IPS-11a (cell line): ENCODE measurements at regions not wholly inside any gene's neighbourhood (a gene's known extent, or its start where the extent isn't known, plus 50 kb on each side); places are given as distances from the start of the nearest gene placed in this dataset.

ENCODE experiments used
- H3K4me3 ChIP-seq: one replicate; pipeline ENCODE4 v1.5.1; 2013; ENCODE audit warnings: low read depth, low read length, control low read depth

DNA sequence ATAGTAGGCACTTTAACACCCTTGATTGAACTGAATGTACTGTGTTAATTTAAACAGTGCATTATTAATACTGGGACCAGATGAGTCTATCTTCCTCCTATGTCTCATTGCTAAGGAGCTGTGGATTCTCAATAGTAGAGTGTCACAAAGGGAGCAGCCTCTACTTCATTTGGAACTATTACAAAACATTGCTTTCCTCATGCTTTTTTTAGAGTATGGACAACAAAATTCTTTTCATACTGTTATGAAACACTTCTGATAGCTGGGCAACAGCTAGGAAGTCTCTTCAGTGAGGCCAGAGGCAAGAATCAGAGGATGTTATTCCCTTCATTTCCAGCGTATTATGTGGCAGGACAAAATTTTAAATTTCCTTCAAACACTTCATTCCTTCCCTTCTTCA is 160.8 kb downstream of the FBXO8 start:
- no peak overlapping the region for H3K4me3 ChIP-seq

DNA sequence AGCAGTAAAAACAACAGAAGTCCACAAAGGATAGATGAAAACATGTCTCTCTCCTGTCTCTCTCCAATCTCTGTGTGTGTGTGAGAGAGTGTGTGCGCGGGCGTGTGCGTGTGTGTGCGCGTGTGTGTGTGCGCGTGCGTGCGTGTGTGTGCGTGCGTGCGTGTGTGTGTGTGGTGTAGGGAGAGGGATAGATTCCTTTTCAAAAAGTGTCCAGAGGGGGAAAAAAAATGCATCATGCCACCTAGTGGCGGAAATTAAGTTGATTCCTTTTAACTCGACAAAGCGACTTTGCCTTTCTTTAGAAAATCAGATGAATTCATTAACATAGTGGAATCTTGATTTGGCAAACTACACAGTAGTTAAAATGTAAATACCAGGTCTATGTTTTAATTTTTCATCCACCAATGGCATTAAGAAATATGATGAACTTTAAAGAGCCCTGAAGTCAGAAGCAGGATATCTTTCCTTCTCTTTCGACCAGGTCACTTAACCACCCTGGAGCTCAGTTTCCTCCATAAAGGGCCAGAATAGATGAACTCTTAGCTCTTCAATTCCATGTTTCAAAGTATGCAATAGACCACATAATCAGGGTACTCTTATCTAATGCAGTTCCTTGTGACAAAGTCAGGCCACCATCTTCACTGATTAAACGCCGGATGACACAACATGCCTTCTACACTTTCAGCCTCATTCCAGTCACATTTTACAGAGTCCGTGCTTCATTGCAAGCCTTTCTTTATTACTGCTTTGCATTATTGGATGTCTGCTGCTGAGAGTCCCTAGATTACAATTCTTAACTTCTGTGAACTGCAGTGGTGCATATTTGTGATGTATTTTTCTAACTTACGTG is 162.8 kb downstream of the FBXO8 start:
- no peak overlapping the region for H3K4me3 ChIP-seq

DNA sequence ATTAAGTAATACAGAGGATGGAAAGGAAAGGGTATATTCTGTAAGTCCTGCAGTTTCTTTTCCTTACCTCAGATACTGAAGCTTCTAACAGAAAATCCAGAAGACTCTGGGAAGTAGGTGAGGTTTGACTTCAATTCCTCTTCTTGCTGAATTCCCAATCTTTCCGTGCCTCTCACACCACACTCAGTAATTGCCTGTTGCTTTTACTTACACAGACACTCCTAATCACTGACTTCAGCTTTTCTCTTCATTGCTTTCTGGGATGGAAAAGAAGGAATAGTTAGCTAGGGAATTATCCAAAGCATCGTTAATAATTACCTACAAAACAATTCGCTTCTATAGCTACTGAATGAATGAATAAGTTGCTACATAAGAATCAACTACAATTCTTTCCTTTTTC is 163.6 kb downstream of the FBXO8 start:
- no peak overlapping the region for H3K4me3 ChIP-seq

DNA sequence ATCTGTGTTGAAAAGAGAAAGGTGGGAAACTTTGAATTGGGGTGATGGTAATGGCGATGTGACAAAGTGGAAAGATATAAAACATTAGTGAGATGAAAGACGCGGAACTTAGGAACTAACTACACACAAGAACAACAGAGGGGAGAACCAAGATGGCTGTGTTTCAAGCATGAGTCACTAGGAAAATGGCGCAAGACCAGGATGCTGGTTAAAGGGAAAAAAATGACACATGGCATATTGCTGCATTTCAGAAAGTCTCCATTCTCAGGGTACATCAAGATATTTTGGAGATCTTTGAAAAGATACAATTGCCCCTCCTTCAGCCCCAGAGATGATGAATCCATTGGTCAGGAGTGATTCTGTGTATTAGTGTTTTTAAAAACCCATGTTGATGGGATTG is 164.4 kb downstream of the FBXO8 start:
- no peak overlapping the region for H3K4me3 ChIP-seq

DNA sequence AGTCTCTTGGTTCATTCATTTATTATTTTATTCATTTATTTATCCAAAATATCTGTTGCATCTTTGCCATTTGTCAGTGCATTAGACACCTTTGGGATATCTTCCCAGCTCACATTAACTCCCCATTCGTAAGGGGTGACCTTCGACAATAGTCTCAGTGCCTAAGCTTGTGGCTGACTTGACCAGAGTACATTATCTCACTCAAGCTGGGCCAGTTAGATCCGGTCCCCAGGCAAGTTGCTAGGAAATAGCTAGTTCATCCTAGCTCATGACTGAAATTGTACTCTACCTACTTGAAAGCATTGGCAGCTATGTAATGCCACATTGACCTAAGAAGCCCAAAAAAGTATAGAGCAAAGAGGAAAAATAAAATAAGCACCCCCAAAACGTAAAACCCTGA is 165.3 kb downstream of the FBXO8 start:
- H3K4me3 ChIP-seq: no peak overlapping the region

DNA sequence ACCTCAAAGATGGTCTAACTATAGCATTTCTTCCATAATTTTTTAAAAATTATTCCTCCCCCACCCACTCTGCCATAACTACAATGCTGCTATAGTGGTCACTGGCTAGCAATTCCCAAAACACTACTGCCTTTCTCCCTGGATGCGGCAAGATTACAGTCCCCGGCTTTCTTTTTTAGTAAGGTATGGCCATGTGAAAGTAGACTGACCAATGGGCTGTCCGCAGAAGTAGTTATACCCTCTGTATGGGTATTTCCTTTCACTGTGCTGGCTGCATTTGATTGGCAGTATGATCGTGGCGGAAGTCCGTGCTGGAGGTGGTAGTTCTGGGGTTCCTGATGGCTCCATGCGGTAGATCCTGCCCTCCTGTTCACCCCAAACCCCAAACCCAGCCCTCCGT is 166.0 kb downstream of the FBXO8 start:
- no peak overlapping the region for H3K4me3 ChIP-seq

DNA sequence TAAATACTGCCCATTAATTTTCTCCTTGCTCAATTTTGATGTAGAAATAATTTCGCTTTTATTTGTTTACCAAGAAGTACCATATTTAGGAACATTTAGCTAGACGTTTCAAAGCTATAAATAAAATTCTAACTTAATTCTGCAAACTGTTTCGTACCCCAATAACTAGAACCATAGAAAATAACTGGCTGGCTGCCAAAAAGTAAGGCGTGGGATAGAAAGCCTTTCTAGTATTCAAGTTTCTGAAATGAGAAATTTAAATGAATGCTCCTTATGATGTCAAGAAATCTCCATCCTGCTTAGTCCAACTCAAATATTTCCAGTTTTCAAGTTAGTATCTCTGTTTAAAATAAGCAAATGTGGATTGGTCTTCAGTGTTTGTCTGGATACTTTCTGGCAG is 167.4 kb downstream of the FBXO8 start:
- no peak overlapping the region for H3K4me3 ChIP-seq

DNA sequence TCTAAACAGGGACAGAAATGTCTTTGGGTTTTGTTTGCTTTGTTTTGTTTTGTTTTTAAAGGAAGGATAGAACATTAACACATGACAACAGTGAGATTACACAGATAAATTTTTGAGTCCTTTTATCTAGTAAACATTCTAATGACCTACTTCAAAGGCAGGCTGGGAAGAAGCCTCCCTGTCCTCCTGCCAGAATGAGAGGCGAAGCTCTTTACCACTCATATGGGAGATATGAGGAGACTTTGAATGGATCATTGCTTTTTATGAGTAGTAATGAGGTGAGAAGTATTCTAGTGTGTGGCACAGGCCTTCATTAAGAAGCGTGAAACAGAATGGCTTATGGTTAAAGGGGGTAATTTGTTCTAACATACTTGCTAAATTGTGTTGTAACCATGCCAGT is 172.0 kb downstream of the FBXO8 start:
- H3K4me3 ChIP-seq: no peak overlapping the region

DNA sequence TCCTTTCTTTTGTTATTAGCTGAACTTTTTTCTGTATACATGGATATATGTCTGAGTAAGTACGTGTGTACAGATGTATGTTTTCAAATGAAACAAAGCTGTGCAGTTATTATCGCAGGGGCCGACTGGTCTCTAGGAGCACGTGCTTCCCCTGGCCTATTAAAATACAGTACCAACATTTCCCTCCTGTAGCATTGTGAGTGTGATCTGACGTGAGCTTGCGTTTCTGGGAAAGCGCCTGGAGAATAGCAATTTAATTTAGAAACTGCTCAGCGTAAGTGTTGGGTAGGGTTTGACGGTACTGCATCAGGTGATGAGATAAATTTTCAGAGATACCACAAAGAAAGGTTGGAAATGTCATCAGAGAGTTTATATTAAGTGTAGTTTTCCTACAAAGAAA is 173.3 kb downstream of the FBXO8 start:
- H3K4me3 ChIP-seq: no peak overlapping the region

DNA sequence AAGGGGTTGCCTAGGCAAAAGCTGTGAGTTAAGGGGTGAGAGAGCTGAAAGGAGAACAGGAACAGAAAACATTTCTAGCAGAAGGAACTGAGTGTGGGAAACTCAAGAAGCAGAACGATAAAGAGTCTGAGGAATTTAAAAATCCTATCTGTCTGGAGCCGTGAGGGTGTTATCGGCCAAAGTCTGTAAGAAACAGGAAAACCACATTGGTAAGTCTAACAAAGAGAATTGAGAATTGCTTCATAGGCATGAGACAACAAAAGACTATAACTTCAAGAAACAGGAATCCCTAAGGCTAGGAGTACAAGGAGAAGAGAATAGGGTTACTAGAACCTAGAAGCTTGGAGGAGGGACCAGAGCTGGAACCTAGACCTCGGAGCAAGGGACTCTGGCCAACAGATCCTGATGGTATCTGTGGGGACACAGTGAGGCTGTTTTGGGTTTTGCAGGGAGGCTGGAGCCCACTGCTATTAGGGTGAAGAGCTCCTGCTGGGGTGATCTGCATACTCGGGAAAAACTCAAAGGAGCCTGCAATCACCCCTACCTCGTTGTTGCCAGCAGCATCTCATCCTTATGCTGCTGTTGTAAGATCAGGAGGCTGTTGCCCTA is 175.6 kb downstream of the FBXO8 start:
- no peak overlapping the region for H3K4me3 ChIP-seq

DNA sequence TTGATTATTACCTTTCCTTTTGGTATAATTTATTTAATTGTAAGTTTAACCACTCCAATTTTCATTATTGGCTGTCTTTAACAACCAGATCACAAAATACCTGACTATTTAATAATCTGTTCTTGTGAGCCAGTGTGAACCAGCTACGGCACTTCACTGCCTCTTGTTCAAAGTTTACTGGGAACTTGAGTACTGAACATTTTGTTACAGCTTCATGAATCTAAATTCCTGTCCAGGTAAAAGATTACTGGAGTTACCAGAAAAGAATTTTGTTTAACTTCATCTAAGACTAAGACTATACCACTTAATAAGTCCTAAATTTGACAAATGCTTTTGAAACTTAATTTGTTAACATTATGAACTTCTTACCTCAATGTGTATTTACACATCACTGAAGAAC is 178.3 kb downstream of the FBXO8 start:
- no peak overlapping the region for H3K4me3 ChIP-seq

DNA sequence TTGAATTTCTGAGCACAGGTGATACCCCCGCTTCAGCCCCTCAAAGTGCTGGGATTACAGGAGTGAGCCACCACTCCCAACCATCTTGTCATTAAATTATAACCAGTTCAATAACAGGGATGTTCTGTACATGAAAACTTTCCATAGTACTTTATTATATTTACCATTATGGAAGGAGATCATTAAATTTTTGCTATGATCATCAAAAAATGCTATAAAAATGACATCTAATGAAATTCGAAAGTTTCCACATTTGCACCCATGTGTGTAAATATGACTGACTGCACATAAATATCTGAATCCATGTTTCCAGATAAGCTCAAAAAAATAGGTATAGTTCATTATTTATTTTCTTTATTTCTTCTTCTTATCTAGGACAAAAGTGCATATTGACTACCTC is 182.6 kb downstream of the FBXO8 start:
- H3K4me3 ChIP-seq: no peak overlapping the region

DNA sequence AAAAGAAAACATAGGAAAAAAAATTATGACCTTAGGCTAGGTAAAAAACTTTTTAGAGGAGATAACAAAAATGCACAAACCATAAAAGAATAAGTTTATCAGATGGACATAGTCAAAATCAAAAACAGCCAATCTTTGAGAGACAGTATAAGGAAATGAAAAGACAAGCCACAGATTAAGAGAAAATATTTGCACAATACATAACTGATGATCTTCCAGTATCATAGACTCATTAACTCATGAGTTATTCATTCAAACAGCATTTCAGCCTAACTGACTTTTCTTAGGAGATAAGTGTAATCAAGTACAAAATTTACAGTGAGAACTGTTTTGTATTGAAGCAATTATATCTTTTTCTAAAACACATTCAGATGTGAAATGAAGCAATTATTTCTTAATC is 183.8 kb downstream of the FBXO8 start:
- H3K4me3 ChIP-seq: no peak overlapping the region

DNA sequence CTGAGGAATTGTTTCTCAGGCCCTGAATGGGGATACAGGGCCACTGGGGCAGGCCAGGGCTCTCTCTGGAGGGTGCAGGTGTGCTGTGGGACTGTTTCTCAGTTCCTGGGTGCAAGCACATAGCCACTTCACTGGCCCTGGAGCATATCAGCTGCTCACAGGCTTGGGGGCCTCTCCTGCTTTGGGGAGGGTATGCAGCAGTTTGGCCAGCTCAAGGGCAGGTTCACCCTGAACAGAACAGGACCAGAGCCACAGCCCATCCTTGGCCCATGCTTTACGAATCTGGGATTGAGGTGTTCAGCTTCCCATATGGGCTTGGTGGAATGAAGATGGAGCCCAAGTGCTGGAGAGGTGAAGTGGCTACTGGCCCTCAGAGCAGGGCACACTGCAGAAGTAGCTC is 186.5 kb downstream of the FBXO8 start:
- no peak overlapping the region for H3K4me3 ChIP-seq

DNA sequence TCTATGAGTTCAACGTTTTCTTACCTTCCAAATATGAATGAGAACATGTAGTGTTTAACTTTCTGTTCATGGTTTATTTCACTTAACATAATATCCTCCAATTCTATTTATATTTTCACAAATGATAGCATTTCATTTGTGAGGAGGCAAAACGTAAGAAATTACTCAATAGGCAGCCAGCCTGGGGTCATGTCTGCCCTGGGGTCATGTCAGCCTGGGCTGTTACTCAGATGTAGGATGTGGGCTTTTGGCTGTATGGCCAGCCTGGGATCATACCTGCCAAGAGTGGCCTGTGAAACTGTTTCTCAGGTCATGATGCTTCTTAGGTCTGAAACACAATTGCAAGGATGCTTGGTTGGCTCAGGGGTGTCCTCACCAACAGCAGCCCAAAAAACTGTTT is 187.0 kb downstream of the FBXO8 start:
- no peak overlapping the region for H3K4me3 ChIP-seq

DNA sequence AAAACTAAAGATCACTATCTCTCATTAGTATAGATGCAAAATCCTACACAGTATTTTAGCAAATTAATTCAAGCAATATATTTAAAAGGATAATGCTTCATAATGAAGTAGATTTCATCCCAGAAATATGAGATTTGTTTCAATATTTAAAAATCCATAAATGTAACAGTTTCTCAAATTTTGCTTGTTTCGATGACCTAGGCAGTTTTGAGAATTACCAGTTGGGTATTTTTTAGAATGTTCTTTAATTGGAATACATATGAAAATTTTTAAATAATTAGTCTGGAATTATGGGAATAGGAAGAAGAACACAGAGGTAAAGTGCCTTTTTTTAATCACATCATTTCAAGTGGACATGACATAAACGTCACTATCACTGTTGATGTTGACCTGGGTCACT is 192.3 kb downstream of the FBXO8 start:
- H3K4me3 ChIP-seq: no peak overlapping the region

DNA sequence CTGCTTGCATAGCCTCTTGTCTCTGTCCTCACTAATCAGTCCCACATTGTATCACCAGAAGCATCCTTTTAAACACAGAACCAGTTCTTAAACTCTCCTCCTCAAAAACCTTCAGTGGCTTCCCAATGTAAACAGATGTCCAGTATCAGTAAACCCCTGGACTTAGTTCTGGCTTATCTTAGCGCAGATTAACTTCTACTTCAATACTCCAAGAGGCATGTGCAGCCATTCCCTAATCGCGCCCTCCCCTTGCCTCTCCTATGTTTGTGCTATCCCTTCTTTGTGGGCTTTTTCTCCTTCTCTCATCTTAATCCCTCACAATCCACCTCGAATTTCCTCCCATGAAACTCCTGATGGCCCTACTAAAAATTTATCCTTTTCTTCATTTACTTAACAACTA is 193.8 kb downstream of the FBXO8 start:
- no peak overlapping the region for H3K4me3 ChIP-seq

DNA sequence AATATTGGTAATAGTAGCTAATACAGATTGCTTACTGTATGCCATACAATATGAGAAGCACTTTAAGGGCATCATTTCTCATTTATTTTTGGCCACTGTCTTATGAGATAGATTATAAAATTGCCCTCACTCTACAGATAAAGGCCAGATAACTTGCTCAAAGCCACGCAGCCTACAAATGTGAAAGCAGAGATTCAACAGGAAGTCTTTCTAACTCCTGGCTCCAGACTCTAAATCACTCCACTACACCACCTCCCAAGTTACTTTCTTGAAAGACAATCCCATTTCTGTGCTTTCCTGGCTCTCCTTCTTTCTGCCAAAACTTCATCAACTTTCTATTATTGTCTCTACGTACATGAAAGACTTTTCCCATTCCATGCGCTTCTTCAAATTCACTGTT is 194.7 kb downstream of the FBXO8 start:
- H3K4me3 ChIP-seq: no peak overlapping the region

DNA sequence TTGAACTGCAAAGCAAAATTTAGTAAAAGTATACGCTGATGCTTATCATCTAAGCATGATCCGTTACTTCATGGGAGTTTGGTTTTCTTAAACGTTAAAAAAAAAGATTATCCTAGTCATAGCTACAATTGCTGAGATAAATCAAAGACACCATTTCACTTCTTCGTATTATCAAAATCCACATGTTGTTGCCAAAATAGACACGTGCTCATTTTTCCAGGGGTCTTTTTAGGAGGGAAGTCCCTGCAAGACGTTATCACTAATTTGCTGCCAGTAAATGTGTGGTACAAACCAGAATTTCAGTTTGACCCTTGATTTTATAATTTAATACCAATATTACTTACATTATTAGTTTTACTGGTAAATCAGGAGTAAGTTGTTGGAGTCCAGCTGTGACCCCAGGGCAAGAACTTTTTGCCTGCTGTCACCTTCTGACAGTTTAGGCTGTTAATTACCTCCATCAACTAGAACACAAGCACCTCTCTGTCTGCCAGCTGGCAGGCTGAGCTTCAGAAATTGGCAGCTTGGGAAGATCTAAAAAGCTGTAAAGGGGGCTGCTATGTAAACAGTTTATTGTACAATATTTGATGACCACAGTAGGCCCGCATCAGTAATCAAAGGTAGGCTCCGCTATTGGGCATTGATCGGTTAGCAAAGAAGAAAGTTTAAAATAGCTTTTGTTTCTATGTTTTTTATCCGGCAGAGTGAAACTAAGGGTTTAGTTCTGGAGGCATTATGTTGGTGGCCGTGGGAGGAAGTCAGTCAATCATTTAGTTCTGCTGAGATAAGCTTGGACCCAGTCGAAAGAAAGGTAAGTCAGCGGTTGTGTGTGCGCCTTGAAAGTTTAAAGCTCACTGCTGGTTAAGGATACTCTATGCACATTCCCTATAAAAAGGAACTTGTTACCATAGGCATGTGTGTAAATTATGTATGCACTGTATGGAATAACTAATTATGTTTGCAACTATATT is 196.4 kb downstream of the FBXO8 start:
- no peak overlapping the region for H3K4me3 ChIP-seq

DNA sequence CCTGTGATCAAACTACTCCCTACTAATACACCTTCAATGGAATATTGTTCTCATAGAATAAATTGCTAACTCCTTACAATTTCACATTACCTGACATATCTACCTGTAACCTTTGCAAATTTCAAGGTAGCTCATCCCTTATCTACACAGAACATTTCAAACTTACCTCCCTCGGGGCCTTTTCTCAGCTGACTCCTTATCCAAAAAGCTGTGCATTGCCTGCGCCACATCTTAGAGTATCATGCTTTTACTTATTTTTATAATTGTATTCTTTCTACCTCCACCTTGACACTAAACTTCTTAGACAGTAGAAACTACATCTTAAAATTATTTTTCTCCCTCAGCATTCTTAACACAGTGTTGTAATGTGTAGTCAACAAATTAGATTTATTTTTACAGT is 198.5 kb downstream of the FBXO8 start:
- no peak overlapping the region for H3K4me3 ChIP-seq

DNA sequence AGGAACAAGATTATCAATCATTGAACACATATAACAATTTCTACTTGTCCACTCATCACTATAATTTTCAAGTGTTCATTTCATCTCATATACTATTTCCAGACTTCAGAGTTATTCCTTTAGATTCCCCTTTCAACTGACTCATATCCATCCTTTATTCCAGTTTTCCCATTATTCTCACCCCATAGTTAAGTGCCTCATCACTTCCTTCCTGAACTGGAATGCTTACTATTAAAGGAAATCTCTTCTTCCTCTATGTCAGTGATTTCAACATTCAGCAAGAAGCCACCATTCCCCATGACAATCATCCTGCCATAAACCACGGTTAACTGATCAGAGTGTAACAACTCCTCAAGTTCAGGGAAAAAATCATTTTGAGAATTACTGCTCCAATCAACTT is 198.9 kb downstream of the FBXO8 start:
- H3K4me3 ChIP-seq: no peak overlapping the region

DNA sequence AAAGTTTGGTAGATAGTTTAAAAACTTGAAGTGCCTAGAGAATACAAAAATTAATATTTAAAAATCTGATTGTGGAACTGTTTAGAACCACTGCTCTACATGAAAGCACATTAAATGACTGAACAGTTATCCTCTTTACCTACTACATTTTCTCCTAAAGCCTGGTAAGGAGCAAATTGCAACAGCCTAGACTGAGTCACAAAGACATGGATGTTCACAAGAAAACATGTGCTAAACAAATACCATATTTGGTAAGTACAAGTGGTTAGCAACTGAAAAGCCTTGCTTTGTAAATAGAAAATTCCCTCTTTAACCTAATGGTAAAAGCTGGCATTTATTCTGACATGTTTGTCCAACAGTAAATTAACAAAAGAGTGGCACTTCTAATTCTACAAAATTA is 203.1 kb downstream of the FBXO8 start:
- H3K4me3 ChIP-seq: no peak overlapping the region
